NCI-H345 (cell line): ENCODE measurements at regions not wholly inside any gene's neighbourhood (a gene's known extent, or its start where the extent isn't known, plus 50 kb on each side); places are given as distances from the start of the nearest gene placed in this dataset.

ENCODE experiments used
- DNase-seq: peaks from one replicate; lab custom pipeline; 2025; lab: John Stamatoyannopoulos, UW

GRCh38 chr4:138858419-138858818, 157.2 kb upstream of the NOCT start:
- DNase-seq, result no peak

GRCh38 chr4:138857416-138857815, 158.2 kb upstream of the NOCT start:
- DNase-seq, result no peak

- DNase-seq, result no peak
These were observed 162.9 kb upstream of the NOCT start for GRCh38 chr4:138852681-138853080.

- peak; percentile 31 for DNase-seq
These were observed 163.9 kb upstream of the NOCT start for GRCh38 chr4:138851391-138852335.

- no peak for DNase-seq
These were observed 169.9 kb upstream of the NOCT start for GRCh38 chr4:138845664-138846063.

GRCh38 chr4:138845054-138845453, 170.5 kb upstream of the NOCT start:
- no peak for DNase-seq

- DNase-seq, result no peak
These were observed 172.0 kb upstream of the NOCT start for GRCh38 chr4:138843616-138844015.

GRCh38 chr4:138841343-138841742, 174.2 kb upstream of the NOCT start:
- DNase-seq, result no peak

GRCh38 chr4:138838251-138838650, 177.3 kb upstream of the NOCT start:
- DNase-seq, result no peak

- peak; percentile 57 for DNase-seq
These were observed 179.6 kb upstream of the NOCT start for GRCh38 chr4:138835832-138836533.

- no peak for DNase-seq
These were observed 181.6 kb upstream of the NOCT start for GRCh38 chr4:138833974-138834373.

- no peak for DNase-seq
These were observed 183.0 kb upstream of the NOCT start for GRCh38 chr4:138832563-138832962.

- DNase-seq, result no peak
These were observed 183.6 kb upstream of the NOCT start for GRCh38 chr4:138831948-138832347.

- no peak for DNase-seq
These were observed 186.7 kb upstream of the NOCT start for GRCh38 chr4:138828926-138829325.

GRCh38 chr4:138826754-138827153, 188.8 kb upstream of the NOCT start:
- no peak for DNase-seq

- DNase-seq, result no peak
These were observed 189.3 kb upstream of the NOCT start for GRCh38 chr4:138826322-138826721.

- no peak for DNase-seq
These were observed 194.2 kb upstream of the NOCT start for GRCh38 chr4:138821331-138821730.

GRCh38 chr4:138816875-138817274, 198.7 kb upstream of the NOCT start:
- DNase-seq, result peak; percentile 24

- DNase-seq, result no peak
These were observed 199.8 kb upstream of the NOCT start for GRCh38 chr4:138815811-138816210.

- no peak for DNase-seq
These were observed 209.8 kb upstream of the NOCT start for GRCh38 chr4:138805736-138806135.

GRCh38 chr4:138804711-138805110, 210.9 kb upstream of the NOCT start:
- no peak for DNase-seq

GRCh38 chr4:138803051-138803450, 212.5 kb upstream of the NOCT start:
- no peak for DNase-seq

GRCh38 chr4:138802499-138802898, 213.1 kb upstream of the NOCT start:
- DNase-seq, result no peak
